ENCODE measurements at regions not wholly inside any gene's neighbourhood (a gene's known extent, or its start where the extent isn't known, plus 50 kb on each side); places are given as distances from the start of the nearest gene placed in this dataset.

GRCh38 chr12:127588249-127588648, 678.7 kb upstream of the TMEM132C start:
- TF ChIP-seq GATA3 (IDR thresholded peaks at IDR 0.05; ENCODE audit: low read depth, low read length) (no peak), GATA2 (IDR thresholded peaks at IDR 0.05; ENCODE audit: low read depth, low read length) (no peak)

Measured in SH-SY5Y (cell line).